ENCODE measurements at regions not wholly inside any gene's neighbourhood (a gene's known extent, or its start where the extent isn't known, plus 50 kb on each side); places are given as distances from the start of the nearest gene placed in this dataset.

GRCh38 chr5:121138495-121138907, 674.4 kb downstream of the PRR16 start:
- Histone ChIP-seq H2AK9ac (replicated peaks; ENCODE audit: low read depth, low read length, poor library complexity) (no peak overlapping the region), H3K27me3 (ENCODE audit: control insufficient read depth, insufficient read depth, low read length) (no peaks in the 10 kb centered on the region), H3K4me1 (ENCODE audit: control insufficient read depth, insufficient read depth, low read length) (no peaks in the 10 kb centered on the region), H2AFZ (replicated peaks; ENCODE audit: low read length, poor library complexity) (no peak overlapping the region), H3K14ac (replicated peaks; ENCODE audit: low read depth, low read length) (no peak overlapping the region), H3K9me3 (ENCODE audit: control insufficient read depth, insufficient read depth, low read length) (no peaks in the 10 kb centered on the region), H3K23ac (ENCODE audit: low read depth, low read length) (no peak overlapping the region), H4K91ac (ENCODE audit: insufficient read depth, low read depth, low read length) (no peak overlapping the region), H2BK20ac (ENCODE audit: low read depth, low read length) (no peak overlapping the region), H4K8ac (ENCODE audit: low read depth in 2 of 2, low read length in 2 of 2) (no peak overlapping the region), H3K9me1 (ENCODE audit: insufficient read depth, low read length) (no peaks in the 10 kb centered on the region), H2BK5ac (ENCODE audit: low read depth, low read length, poor library complexity, severe bottlenecking) (no peak overlapping the region), H3K18ac (ENCODE audit: low read depth, low read length) (no peak overlapping the region), H3K79me1 (ENCODE audit: low read depth in 1 of 2, low read length in 2 of 2) (no peaks in the 10 kb centered on the region), H3K4ac (ENCODE audit: low read depth, low read length) (no peak overlapping the region), H3K36me3 (ENCODE audit: control insufficient read depth, insufficient read depth, low read length) (no peaks in the 10 kb centered on the region), H3K9ac (ENCODE audit: low read depth, low read length) (no peak overlapping the region), H4K20me1 (ENCODE audit: insufficient read depth, low read length) (no peaks in the 10 kb centered on the region), H3K56ac (ENCODE audit: extremely low read depth, insufficient read depth, low read length) (no peak overlapping the region), H2BK15ac (ENCODE audit: low read depth, low read length) (no peak overlapping the region), H4K5ac (ENCODE audit: low read depth, low read length) (no peak overlapping the region), H3K4me2 (ENCODE audit: low read depth, low read length) (no peak overlapping the region), H3K4me3 (ENCODE audit: insufficient read depth, low read depth, low read length) (no peak overlapping the region), H3K27ac (ENCODE audit: insufficient read depth, low read length) (no peak overlapping the region), H2AK5ac (ENCODE audit: low read depth, low read length) (no peak overlapping the region), H2BK120ac (ENCODE audit: low read depth, low read length) (no peak overlapping the region)
- ATAC-seq (ENCODE audit: low read depth) (no peak), DNase-seq (no peak)
- ChIA-PET CTCF (interaction anchor here (0.6 kb wide), 1 partner anchor 480 kb away, joined by 5 read pairs; no protein-coding TSS in a partner anchor), POLR2A (ENCODE audit: unreplicated experiment) (no interaction called here)
- dilution Hi-C loops (cut with HindIII; ENCODE audit: low sequenced_read_pairs, unreplicated experiment): no loop called here
- no TSS peak for BruUV-seq (replicated peaks)
- no CpG with 5 or more reads among the region's 1 CpG for WGBS, 2 experiments (ENCODE audit: extremely low coverage in 2 of 2, insufficient read length in 1 of 2)
- intact Hi-C loops (cut with micrococcal nuclease): no loop called here
- TF ChIP-seq ELK1 (IDR thresholded peaks at IDR 0.05; ENCODE audit: borderline replicate concordance, low read depth, low read length) (no peak), BHLHE40 (IDR thresholded peaks at IDR 0.05; ENCODE audit: low read depth, low read length) (no peak), POLR2A (IDR thresholded peaks at IDR 0.05; ENCODE audit: low read depth, low read length) (no peak), MAZ (IDR thresholded peaks at IDR 0.05; ENCODE audit: borderline replicate concordance, low read depth, low read length) (no peak), CHD1 (IDR thresholded peaks at IDR 0.05; ENCODE audit: low read depth, low read length) (no peak), CEBPB (IDR thresholded peaks at IDR 0.05; ENCODE audit: low read depth, low read length) (no peak), NFE2L2 (IDR thresholded peaks at IDR 0.05; ENCODE audit: low read depth, low read length) (no peak), RFX5 (IDR thresholded peaks at IDR 0.05; ENCODE audit: low read depth, low read length) (no peak), CTCF (conservative IDR thresholded peaks at IDR 0.05; ENCODE audit: low read depth, low read length) (no peak), FOS (IDR thresholded peaks at IDR 0.05; ENCODE audit: low read depth, low read length) (no peak)
- in situ Hi-C loops (cut with MboI; ENCODE audit: low sequenced_read_pairs): no loop called here

All from IMR-90 (cell line).